Caco-2 (cell line): ENCODE measurements at regions not wholly inside any gene's neighbourhood (a gene's known extent, or its start where the extent isn't known, plus 50 kb on each side); places are given as distances from the start of the nearest gene placed in this dataset.
A peak's percentile ranks its signal among the peaks of the same experiment; 100 is the strongest.

Experiments used
- BruUV-seq: library from RNA; stranded (reverse); fragments of 400-500 nt; replicated peaks from 2 replicates; lab custom pipeline; 2021; lab: Mats Ljungman, UMichigan
- CTCF ChIA-PET: fragments of 300-600 bp; sonication (Branson Sonifier 250); formaldehyde crosslinking; loops from one replicate; lab custom pipeline; 2022; ENCODE audit warnings: antibody characterized with exemption; lab: Charles Lee
- POLR2A ChIA-PET: fragments of 300-600 bp; sonication (Branson Sonifier 250); formaldehyde crosslinking; loops from one replicate; lab custom pipeline; 2022; ENCODE audit warnings: antibody characterized with exemption; lab: Charles Lee
- DNase-seq, 2 experiments: peaks; one replicate each; pipeline versions ENCODE4 v3.0.0 to v3.0.0-alpha.2; 2020 to 2022
- H3K27me3 ChIP-seq: replicated peaks from 2 replicates; pipeline ENCODE4 v1.6.0; 2011; ENCODE audit warnings: low read length; ENCODE audit not compliant: control insufficient read depth, insufficient read depth
- H3K36me3 ChIP-seq: 2 replicates; pipeline ENCODE4 v1.5.1; 2011; ENCODE audit warnings: low read length; ENCODE audit not compliant: control insufficient read depth, insufficient read depth
- H3K4me1 ChIP-seq: fragments of 250-450 bp; sonication (Bioruptor Pico); 2 replicates; pipeline ENCODE4 v1.5.1; 2020; ENCODE audit warnings: mild to moderate bottlenecking
- H3K4me3 ChIP-seq: 2 replicates; pipeline ENCODE4 v1.5.1; 2011; ENCODE audit warnings: low read depth, mild to moderate bottlenecking, control low read depth, low read length
- H3K9me3 ChIP-seq: fragments of 250-450 bp; sonication (Bioruptor Pico); 2 replicates; pipeline ENCODE4 v1.5.1; 2020; ENCODE audit warnings: mild to moderate bottlenecking, moderate library complexity
- H3K27ac Mint-ChIP-seq: one replicate; pipeline ENCODE4 v1.8.0; 2022; ENCODE audit warnings: mixed read lengths; ENCODE audit not compliant: unreplicated experiment
- H3K27me3 Mint-ChIP-seq: one replicate; pipeline ENCODE4 v1.8.0; 2022; ENCODE audit warnings: mixed read lengths; ENCODE audit not compliant: insufficient read depth, unreplicated experiment
- H3K36me3 Mint-ChIP-seq: one replicate; pipeline ENCODE4 v1.8.0; 2022; ENCODE audit warnings: mild to moderate bottlenecking, mixed read lengths; ENCODE audit not compliant: insufficient read depth, unreplicated experiment
- H3K4me1 Mint-ChIP-seq: one replicate; pipeline ENCODE4 v1.8.0; 2022; ENCODE audit warnings: low read depth, mixed read lengths; ENCODE audit not compliant: unreplicated experiment
- H3K4me3 Mint-ChIP-seq: one replicate; pipeline ENCODE4 v1.8.0; 2022; ENCODE audit warnings: mild to moderate bottlenecking, moderate library complexity, mixed read lengths; ENCODE audit not compliant: unreplicated experiment
- H3K9me3 Mint-ChIP-seq: one replicate; pipeline ENCODE4 v1.8.0; 2022; ENCODE audit warnings: mixed read lengths; ENCODE audit not compliant: unreplicated experiment
- CTCF ChIP-seq, 2 experiments: fragments of 200-600 bp in 1 of 2; IDR thresholded peaks; 1 replicate in 1 of 2; 2 replicates in 1 of 2; pipeline versions ENCODE4 v1.5.1 to v1.8.0; 2011 to 2022; ENCODE audit warnings: antibody characterized with exemption in 1 of 2, control low read depth in 1 of 2, inconsistent platforms in 1 of 2, low read depth in 1 of 2, low read length in 1 of 2, mild to moderate bottlenecking in 1 of 2, moderate library complexity in 1 of 2; ENCODE audit not compliant: insufficient read depth in 1 of 2, severe bottlenecking in 1 of 2, unreplicated experiment in 1 of 2
- intact Hi-C: fragments of 100-400 bp; cut with micrococcal nuclease; formaldehyde crosslinking; loops from one replicate; pipeline ENCODE4 v1.10.0; 2022; ENCODE audit not compliant: unreplicated experiment

GRCh38 chr7:54944179-54944578 lies 74.6 kb upstream of the EGFR start:
- no peak for DNase-seq
- intact Hi-C loops: no loop called here
- no peaks in the 10 kb centered on the region for H3K36me3 Mint-ChIP-seq

GRCh38 chr7:54946271-54946670 lies 72.5 kb upstream of the EGFR start:
- Histone ChIP-seq H3K4me3 (no peak overlapping the region), H3K36me3 (no peaks in the 10 kb centered on the region), H3K27me3 (no peaks in the 10 kb centered on the region), H3K9me3 (no peaks in the 10 kb centered on the region), H3K4me1 (peaks cover 11% of the 10 kb centered on the region)
- H3K4me1 Mint-ChIP-seq: peaks cover 6% of the 10 kb centered on the region
- DNase-seq: peak in 1 of 2 experiments; percentile 43
- BruUV-seq: no TSS peak
- TF ChIP-seq CTCF (IDR thresholded peaks at IDR 0.05; ENCODE audit: insufficient read depth in 1 of 2, low read depth in 1 of 2, low read length in 1 of 2, severe bottlenecking in 1 of 2, unreplicated experiment in 1 of 2): no peak
- no peak overlapping the region for H3K4me3 Mint-ChIP-seq
- H3K27ac Mint-ChIP-seq: peak overlapping the region; percentile 14
- H3K9me3 Mint-ChIP-seq: no peaks in the 10 kb centered on the region
- POLR2A ChIA-PET: interaction anchor here (0.5 to 1.0 kb wide), 3 partner anchors 21 to 119 kb away, joined by 3 to 4 read pairs (median 3); partner anchors contain the start of gene EGFR
- no peaks in the 10 kb centered on the region for H3K36me3 Mint-ChIP-seq
- H3K27me3 Mint-ChIP-seq: no peaks in the 10 kb centered on the region
- CTCF ChIA-PET: interaction anchor here (0.5 to 1.5 kb wide), 6 partner anchors 21 to 309 kb away, joined by 3 read pairs; no protein-coding TSS in a partner anchor
- intact Hi-C loops: loop anchor here (1.0 to 5.0 kb wide), 2 partner anchors 21 to 121 kb away; no protein-coding TSS in a partner anchor

More at GRCh38 chr7:54944179-54944578, 74.6 kb upstream of the EGFR start:
- Histone ChIP-seq H3K4me3 (no peak overlapping the region), H3K4me1 (peaks cover 11% of the 10 kb centered on the region), H3K9me3 (no peaks in the 10 kb centered on the region), H3K27me3 (no peaks in the 10 kb centered on the region), H3K36me3 (no peaks in the 10 kb centered on the region)
- Mint-ChIP-seq H3K4me1 (peaks cover 6% of the 10 kb centered on the region), H3K9me3 (peaks cover 12% of the 10 kb centered on the region), H3K27me3 (no peaks in the 10 kb centered on the region), H3K4me3 (no peak overlapping the region), H3K27ac (no peak overlapping the region)
- no TSS peak for BruUV-seq
- POLR2A ChIA-PET: interaction anchor here (0.7 kb wide), 1 partner anchor 185 kb away, joined by 3 read pairs; the partner anchor contains the start of gene SEC61G
- CTCF ChIA-PET: no interaction called here
- TF ChIP-seq CTCF (IDR thresholded peaks at IDR 0.05; ENCODE audit: insufficient read depth in 1 of 2, low read depth in 1 of 2, low read length in 1 of 2, severe bottlenecking in 1 of 2, unreplicated experiment in 1 of 2): no peak

GRCh38 chr7:54946764-54947163 lies 72.1 kb upstream of the EGFR start:
- DNase-seq: no peak
- intact Hi-C loops: loop anchor here (1.0 to 5.0 kb wide), 2 partner anchors 21 to 121 kb away; no protein-coding TSS in a partner anchor
- H3K27ac Mint-ChIP-seq: peak overlapping the region; percentile 14

More at GRCh38 chr7:54946764-54947163, 72.1 kb upstream of the EGFR start:
- no peak overlapping the region for H3K4me3 ChIP-seq
- peaks cover 11% of the 10 kb centered on the region for H3K4me1 ChIP-seq
- peaks cover 6% of the 10 kb centered on the region for H3K4me1 Mint-ChIP-seq
- H3K27me3 Mint-ChIP-seq: no peaks in the 10 kb centered on the region
- no peaks in the 10 kb centered on the region for H3K36me3 ChIP-seq
- H3K27me3 ChIP-seq: no peaks in the 10 kb centered on the region
- H3K4me3 Mint-ChIP-seq: no peak overlapping the region
- POLR2A ChIA-PET: interaction anchor here (0.5 to 1.0 kb wide), 3 partner anchors 20 to 119 kb away, joined by 3 to 4 read pairs (median 3); partner anchors contain the start of gene EGFR
- BruUV-seq: no TSS peak
- no peaks in the 10 kb centered on the region for H3K36me3 Mint-ChIP-seq
- CTCF ChIA-PET: interaction anchor here (0.5 to 1.5 kb wide), 5 partner anchors 20 to 308 kb away, joined by 3 read pairs; no protein-coding TSS in a partner anchor
- no peaks in the 10 kb centered on the region for H3K9me3 ChIP-seq
- TF ChIP-seq CTCF (IDR thresholded peaks at IDR 0.05; ENCODE audit: insufficient read depth in 1 of 2, low read depth in 1 of 2, low read length in 1 of 2, severe bottlenecking in 1 of 2, unreplicated experiment in 1 of 2): no peak
- H3K9me3 Mint-ChIP-seq: no peaks in the 10 kb centered on the region
